GM12874 (cell line): ENCODE measurements at regions not wholly inside any gene's neighbourhood (a gene's known extent, or its start where the extent isn't known, plus 50 kb on each side); places are given as distances from the start of the nearest gene placed in this dataset.

Source experiments
- TF ChIP-seq, protein P1 (sequence below): IDR thresholded peaks from 2 replicates; pipeline ENCODE4 v1.5.1; 2011; ENCODE audit warnings: low read depth, mild to moderate bottlenecking, control low read depth, low read length, moderate library complexity; ENCODE audit not compliant: insufficient read depth

DNA sequence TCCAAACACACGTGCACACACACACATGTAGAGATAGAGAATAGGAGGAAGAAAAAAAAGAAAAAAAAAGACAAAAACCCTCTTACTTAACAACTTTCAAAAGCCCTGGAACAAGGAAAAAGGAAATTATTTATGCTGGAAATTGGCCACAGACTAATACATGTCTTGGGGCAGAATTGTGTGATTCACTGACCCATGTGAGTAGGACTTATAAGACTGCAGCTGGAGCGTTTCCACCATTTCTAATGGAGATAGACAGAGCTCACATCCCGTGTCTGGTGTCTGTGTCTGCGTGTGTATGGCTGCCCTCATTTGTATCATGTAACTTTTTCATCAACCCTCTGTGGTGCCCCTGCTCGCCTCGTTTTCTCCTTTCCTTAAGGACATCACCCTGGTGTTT lies 99.8 kb upstream of the PDE10A start:
- TF ChIP-seq, protein P1, sequence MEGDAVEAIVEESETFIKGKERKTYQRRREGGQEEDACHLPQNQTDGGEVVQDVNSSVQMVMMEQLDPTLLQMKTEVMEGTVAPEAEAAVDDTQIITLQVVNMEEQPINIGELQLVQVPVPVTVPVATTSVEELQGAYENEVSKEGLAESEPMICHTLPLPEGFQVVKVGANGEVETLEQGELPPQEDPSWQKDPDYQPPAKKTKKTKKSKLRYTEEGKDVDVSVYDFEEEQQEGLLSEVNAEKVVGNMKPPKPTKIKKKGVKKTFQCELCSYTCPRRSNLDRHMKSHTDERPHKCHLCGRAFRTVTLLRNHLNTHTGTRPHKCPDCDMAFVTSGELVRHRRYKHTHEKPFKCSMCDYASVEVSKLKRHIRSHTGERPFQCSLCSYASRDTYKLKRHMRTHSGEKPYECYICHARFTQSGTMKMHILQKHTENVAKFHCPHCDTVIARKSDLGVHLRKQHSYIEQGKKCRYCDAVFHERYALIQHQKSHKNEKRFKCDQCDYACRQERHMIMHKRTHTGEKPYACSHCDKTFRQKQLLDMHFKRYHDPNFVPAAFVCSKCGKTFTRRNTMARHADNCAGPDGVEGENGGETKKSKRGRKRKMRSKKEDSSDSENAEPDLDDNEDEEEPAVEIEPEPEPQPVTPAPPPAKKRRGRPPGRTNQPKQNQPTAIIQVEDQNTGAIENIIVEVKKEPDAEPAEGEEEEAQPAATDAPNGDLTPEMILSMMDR, result no peak

DNA sequence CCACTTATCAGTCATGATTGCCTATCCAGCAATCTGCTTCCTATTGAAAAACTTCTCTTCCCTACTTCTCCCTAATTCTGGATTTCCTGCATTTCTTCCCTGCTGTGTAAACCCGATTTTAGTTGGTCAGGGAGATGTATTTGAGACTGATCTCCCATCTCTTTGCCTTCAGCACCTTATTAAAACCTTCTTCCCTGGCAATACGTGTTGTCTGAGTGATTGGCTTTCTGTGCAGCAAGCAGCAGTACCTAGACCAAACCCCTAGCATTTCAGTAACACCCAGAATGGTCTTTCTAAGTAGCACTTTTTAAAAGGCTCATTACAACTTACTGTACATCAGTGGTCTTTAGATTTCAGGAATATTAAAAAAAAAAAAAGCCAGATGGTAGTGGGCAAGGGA lies 99.1 kb upstream of the PDE10A start:
- TF ChIP-seq, protein P1, result no peak

DNA sequence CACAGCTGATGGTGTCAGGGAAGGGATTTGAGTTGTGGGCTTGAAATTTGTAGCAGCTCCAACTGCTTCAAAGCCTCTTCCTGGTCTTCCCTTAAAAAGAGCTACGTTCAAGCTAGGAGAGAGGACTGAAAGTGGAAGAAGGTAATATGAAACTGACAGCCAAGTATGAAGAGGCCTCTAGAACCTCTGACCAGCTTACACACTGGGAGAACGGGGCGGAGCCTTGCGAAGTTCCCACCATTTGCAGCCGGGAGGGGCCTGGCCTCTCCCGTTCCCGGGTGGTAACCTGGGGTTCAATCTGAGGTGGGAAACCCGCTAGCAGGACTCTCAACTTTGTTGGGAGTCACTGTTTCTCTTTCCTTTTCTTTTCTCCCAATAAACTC lies 97.8 kb upstream of the PDE10A start:
- TF ChIP-seq, protein P1, result no peak

DNA sequence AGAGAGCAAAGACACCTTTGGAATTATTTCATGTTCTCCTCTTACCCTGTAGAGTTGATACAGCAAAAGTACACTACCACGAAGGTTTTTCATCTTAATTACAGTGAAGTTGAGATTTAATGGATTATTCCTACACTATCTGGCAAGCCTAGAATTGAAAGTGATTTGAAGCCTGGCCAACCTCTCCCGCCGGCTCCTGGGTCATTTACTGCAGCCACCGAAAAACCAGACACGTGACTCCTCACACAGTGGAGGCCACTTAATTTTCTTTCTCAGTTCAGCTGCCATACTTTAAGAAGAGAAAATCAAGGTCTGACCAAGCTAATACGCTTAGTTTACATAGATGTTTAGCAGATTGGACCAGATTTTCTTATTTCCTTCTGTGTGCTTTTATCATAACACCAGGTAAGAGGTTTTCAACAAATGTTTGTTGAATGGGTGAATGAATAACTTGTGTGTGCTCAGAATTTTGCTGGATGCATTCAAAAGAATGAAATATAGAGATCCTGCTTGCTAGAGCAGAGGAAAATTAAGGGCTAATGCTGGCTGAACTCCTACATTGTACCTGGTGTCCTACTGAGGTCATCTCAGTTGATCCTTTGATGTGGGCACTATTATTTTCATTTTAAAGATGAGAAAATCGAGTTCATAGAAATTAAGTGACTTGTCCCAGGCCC lies 97.2 kb upstream of the PDE10A start:
- TF ChIP-seq, protein P1, result no peak

DNA sequence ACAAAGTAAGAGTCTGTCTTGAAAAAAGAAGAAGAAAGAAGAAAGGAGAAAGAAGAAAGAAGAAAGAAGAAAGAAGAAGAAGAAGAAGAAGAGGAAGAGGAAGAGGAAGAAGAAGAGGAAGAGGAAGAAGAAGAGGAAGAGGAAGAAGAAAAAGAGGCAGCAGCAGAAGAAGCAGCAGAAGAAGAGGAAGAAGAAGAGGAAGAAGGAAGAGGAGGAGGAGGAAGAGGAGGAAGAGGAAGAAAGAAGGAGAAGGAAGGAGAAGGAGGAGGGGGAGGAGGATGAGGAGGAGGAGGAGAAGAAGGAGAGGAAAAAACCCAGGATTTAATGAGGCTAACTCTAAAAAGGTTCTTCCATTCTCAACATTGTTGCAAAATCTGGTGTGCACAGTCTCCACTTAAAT lies 95.4 kb upstream of the PDE10A start:
- TF ChIP-seq, protein P1, result no peak

DNA sequence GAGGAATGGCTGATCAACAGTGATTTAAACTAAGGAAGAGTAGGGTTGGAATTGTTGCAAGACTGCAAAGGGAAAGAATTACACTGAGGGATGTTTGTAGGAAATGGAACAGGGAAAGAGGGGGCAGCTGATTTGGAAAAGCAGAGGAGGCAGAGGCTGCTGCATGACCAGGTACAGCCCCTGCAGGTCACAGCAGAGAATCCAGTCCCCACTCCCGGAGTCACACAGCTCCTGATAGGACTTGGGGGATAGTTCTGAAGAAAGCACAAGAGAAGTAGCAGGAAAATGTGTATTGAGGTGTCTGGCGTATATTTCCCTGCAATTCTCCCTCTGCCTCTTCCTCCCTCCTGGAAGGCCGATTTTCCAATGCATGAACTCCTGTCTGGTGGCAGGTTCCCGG lies 92.5 kb upstream of the PDE10A start:
- TF ChIP-seq, protein P1, result no peak

DNA sequence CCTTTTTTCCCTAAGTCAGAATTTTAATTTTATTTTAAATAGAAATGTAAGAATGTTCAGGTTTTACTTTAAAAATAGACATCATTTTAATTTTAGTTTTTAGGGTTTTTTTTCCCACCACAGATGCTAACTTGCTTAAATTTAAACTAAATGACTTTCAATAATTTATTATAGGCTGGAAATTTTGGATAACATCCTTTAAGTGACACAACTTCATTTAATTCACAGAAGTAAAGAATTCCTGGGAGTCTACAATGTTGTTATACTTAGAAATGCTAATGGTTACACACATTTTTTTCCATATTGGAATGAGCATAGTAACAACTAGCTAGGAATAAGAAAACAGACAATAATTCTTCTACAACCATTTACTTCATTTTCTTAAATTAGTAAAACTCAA lies 90.5 kb upstream of the PDE10A start:
- TF ChIP-seq, protein P1, result no peak
